Glomerular visceral epithelial cell (primary cell): ENCODE measurements at regions not wholly inside any gene's neighbourhood (a gene's known extent, or its start where the extent isn't known, plus 50 kb on each side); places are given as distances from the start of the nearest gene placed in this dataset.
"Not testable (repeated sequence)": the region's sequence is repeated elsewhere in the genome, so short reads cannot be mapped to it uniquely, and the experiment has no call there.

Experiments
- DNase-seq: peaks from one replicate; pipeline ENCODE4 v3.0.0-alpha.2; 2016; ENCODE audit errors: extremely low spot score

DNA sequence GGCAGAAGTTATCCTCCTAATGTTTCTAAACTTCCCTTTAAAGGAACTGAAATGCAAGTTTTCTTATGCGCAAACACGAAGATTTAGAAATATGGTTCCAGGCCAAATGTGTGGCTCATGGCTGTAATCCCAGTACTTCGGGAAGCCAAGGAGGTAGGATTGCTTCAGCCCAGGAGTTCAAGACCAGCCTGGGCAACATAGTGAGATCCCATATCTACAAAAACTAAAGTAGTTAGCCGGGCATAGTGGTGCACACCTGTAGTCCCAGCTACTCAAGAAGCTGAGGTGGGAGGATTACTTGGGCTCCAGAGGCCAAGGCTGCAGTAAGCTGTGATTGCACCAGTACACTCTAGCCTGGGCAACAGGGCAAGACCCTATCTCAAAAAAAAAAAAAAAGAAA, 95.8 kb upstream of the SCAF8 start:
- DNase-seq = no peak

DNA sequence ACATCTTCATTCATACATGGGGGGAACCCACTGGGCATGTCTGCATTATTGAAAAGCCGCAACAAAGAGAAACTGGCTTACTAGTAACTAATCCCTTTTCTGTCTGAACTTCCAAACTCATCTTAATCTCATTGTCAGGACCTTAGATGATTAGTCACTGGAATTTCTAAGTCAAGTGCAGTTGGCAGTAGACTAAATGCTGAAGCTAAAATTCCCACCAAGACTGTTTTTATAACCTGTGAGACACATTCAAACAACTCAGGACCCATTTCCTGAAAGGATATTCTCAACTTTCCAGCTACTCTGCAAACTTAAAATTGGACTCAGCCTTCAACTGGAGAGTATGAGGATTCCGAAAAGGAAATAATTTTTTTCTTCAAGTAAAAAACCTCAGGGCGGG, 94.8 kb upstream of the SCAF8 start:
- peak; percentile 20 for DNase-seq

DNA sequence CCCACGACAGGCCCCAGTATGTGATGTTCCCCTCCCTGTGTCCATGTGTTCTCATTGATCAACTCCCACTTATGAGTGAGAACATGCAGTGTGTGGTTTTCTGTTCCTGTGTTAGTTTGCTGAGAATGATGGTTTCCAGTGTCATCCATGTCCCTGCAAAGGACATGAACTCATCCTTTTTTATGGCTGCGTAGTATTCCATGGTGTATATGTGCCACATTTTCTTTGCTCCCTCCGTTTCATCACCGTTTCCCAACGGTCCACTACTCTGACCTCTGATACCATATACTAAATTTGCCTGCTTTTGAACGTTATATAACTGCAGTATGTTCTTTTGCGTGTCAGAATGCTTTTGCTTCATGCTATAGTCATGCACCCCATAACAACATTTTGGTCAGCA, 94.0 kb upstream of the SCAF8 start:
- not testable (repeated sequence) for DNase-seq

DNA sequence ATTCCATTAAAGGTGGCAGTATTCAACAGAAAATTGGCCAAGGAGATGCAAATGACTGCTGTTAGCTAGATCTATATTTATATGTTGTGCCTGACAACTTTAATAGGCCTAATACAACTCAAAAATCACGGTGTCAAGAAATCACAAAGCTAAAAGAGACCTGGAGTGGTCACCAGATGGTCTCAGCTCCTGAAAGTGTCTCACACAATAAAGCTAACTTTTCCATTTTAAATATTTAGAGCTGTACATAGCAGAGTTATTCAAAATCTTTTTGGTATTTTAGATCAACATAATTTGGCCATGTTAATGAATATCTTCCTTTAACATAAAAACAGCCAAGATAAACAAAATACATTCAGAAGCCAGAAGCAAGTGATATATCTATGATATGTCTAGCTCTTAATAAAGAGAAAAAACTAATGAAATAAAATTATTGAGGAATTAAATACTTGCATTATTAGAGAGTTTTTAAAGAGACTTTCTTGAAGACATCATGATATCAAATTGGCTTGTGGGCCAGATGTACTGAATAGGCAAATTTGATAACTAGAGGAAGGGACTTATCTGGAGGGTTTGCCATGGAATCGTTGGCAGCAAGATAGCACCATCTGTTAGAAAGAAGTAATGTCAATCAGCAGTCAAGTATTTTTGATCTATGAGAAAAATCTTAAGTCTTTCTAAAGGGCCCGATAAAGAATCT, 84.9 kb upstream of the SCAF8 start:
- DNase-seq = no peak

DNA sequence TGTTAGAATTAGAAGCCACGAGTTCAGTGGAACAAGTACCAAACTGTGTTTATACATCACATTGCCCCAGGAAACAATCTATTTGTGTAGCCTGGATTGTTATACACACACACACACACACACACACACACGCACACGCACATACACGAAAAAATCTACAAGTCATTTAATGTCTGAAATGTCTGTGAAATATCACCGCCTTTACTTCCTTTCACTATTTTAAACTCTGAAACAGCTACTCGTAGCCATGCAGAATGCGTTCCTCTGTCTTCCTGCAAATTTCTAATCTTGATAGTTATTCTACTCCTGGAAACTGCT, 84.4 kb upstream of the SCAF8 start:
- no peak for DNase-seq

DNA sequence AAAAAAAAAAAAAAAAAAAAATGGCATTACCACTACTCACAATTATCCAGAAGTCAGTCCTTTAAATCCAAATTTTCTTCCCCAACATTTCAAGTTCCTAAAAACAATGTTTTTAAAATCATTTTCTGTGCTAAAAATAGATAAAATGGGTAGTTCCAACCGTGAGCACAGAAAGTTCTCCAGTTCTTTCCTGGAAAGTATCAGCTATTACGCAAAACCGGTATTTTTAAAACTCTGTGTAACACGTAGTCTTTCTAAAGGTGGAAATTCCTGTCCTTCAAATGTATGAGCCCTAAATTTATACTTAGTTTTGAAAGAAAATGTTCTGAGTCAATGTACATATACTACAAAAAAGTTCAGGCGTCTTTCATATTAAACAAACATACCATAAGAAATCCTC, 83.5 kb upstream of the SCAF8 start:
- no peak for DNase-seq

DNA sequence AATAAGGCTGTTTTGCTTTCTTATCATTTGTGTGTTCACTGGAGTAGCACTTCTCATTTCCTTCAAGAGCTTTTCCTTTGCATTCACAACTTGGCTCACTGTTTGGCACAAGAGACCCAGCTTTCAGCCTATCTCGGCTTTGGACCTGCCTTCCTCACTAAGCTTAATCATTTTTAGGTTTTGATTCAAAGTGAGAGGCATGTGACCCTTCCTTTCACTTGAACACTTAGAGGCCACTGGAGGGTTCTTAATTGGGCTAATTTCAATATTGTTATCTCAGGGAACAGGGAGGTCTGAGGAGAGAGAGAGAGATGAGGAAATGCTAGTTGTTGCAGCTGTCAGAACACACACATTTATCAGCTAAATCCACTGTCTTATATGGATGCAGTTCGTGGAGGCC, 82.9 kb upstream of the SCAF8 start:
- DNase-seq = no peak

DNA sequence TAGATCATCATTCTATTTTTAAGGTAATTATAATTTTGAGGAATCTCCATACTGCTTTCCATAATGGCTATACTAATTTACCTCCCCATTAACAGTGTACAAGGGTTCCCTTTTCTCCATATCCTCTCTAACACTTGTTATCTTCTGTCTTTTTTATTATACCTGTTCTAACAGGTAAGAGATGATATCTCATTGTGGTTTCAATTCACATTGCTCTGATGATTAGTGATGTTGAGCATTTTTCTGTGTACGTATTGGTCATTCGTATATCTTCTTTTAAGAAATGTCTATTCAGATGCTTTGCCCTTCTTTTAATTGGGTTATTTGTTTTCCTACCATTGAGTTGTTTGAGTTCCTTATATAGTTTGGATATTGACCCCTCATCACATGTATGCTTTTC, 81.6 kb upstream of the SCAF8 start:
- DNase-seq = no peak

DNA sequence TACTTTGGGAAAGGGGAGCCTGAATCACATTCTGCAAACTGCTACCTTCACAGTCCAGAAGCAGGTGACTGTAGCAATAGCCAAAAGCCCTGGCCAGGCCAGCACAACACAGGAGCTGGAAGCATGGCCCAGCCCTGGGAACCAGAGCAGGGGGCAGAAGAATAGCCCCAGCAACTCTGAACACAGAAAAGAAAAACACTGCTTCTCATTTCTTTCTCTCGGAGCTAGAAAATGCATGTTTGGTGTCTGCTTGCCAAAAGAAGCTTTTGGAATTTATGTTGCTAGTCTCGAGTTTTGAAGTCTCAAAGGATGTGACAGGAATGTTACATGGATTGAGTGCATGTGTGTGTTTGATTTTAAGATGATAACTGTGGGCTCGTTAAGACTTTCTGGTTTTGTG, 79.8 kb upstream of the SCAF8 start:
- peak; percentile 8 for DNase-seq

DNA sequence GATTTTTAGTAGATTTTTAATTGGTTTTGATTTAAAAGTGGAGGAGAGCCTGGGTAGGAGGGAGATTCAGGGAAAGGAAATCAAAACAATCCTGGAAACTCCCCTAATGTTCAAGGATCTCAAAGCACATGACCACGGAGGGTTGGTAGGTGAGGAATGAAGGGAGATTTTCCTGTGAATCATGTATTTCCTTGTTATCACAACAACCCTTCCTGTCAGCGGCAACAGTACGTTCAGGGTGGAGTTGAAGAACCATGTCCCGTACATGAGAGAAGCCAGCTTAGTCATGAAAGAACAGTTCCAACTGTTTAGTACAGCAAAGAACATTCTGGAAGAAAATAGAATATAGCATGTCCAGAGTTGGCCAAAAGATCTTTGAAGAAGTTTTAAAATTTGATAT, 79.4 kb upstream of the SCAF8 start:
- peak; percentile 81 for DNase-seq

DNA sequence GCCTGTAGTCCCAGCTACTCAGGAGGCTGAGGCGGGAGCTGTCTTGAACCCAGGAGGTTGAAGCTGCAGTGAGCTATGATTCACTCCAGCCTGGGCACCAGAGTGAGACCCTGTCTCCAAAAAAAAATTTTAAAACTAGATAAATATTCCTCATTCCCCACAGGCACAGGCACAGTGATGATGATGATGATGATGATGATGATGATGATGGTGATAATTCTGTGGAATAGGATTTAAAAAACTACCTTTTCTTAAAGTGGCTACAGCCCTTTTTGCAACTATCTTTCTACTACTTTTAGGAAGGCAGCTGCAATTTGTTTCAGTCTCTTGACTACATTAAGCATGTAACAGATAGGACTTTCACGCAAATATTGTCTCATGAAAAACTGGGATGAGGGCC, 76.6 kb upstream of the SCAF8 start:
- DNase-seq = no peak

DNA sequence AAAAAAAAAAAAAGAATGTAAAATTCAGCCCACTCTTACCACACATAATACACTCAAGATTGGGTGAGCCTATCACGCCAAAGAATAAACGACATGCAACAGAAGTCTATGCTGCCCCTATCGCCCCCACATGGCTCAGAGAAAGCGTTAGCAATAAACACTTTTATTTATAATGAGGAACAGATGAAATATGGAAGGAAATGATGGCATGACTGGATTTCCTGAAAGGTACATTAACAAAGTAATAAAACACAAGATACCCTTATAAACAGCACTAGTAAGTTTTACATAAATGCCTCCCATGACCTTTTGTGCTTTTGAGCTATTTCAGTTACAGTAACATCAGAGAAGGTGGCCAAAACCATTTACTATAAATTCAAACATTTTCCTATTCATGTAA, 71.4 kb upstream of the SCAF8 start:
- no peak for DNase-seq

DNA sequence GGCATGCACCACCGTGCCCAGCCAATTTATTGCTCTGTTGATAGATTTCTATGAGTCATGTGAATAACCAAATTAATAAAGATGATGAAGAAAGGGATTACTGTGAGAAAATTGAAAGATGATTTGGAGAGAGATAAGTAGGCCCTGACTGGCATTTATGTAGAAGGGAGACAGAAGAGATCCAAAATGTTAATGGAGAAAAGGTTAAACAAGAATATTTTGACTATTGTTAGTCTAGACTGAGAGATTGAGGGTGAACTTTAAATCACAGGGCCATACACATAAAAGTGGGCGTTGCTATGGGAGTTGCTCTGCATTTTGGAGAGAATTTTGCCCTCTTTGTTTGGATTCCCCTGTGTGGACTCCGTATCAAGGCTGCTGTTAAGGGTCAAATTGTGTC, 68.9 kb upstream of the SCAF8 start:
- DNase-seq = no peak

DNA sequence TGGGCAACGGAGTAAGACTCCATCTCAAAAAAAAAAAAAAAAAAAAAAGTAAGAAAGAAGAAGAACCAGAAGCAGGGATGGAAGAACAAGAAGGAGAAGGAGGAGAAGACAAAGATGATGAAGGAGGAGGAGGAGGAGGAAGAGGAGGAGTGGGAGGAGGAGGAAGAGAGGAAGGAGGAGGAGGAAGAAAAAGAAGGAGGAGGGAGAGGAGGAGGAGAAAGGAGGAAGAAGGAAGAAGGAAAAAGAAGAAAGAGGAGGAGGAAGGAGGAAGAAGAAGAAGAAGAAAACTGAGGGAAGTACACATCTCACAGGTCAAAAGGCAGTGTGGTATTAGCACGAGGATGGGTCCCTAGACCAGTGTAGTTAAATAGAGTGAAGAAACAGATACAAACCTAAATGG, 65.1 kb upstream of the SCAF8 start:
- DNase-seq = no peak

DNA sequence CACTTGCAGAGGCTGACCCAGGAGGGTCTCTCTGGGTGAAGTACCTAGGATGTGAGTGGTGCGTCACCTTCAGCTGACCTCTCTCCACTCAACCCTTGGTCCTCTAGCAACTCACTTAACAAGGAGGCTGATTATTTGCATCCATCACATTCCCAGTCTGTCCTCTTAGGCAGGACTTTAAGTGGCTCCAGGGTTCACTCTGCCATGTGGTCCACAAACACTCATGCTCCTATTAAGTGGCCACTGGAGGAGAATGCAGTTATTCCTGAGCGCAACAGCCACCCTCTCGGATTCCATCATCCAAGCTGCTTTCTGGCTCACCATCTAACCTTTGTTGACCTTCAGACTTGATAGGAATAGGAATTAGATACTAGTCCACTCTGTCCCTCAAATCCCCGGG, 61.1 kb upstream of the SCAF8 start:
- DNase-seq = no peak

DNA sequence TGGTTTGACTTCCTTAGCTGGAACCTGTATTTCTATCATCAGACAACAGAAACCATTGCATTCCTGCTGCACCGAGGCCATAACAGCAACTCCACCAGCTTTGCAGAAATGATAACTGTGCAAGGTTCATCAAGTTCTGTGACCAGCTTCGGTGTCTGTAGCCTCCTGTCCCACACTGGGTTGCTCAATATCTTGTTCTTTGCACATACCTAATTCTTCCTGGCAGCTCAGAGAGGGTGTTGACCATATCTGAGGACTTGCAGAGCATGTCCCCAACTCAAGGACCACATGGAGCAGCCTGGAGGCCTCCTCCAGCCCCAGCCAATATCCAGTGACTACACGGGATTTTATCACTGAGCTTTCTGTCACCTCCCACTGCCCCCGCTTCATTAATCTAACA, 59.3 kb upstream of the SCAF8 start:
- DNase-seq = no peak

DNA sequence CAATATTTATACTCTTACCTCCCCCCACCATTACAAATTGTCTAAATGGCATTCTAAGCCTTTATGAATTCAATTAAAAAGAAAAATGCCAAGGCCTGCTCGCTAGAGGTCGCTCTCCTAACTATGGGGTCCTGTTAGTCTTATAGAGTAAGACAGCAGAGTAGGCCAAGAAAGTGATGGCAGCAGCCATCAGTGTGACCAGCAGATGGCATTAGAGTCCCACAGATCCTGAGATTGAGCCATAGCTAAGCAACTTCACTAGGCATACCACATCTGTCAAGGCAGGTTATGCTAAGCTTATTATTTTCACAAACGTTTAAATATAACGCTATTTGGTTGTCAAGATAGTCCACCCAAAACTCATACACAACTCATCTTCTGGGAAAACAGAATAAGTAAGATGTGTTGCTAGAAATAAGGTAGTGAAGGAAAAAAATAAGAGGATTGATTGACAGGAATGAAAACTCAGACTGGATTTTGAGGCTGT, 57.6 kb upstream of the SCAF8 start:
- DNase-seq = peak; percentile 96

DNA sequence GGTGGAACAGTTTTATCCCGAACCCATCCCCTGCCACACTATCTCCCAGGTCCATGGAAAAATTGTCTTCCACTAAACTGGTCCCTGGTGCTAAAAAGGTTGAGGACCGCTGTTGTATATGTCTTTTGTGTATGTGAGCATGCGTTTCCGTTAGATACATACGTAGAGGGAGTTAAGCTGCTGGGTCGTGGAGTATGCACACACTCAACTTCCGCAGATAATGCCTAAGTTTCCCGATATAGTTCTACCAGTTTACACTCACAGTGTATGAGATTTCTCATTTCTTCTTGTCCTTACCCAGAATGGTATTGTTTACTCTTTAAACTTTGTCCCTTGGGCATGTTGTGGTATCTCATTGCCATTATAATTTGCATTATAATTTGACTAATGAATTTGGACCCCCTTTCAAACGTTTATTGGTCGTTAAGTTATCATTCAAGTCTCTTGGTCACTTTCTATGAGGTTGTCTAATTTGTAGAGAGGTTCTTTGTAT, 50.5 kb upstream of the SCAF8 start:
- DNase-seq = no peak
